ENCODE measurements at regions not wholly inside any gene's neighbourhood (a gene's known extent, or its start where the extent isn't known, plus 50 kb on each side); places are given as distances from the start of the nearest gene placed in this dataset.

GRCh38 chr10:78390817-78391216, 357.2 kb downstream of the RPS24 start:
- no peak for DNase-seq (ENCODE audit: low read depth, low spot score)

- DNase-seq (ENCODE audit: low read depth, low spot score) = no peak
Measured at GRCh38 chr10:78391585-78391984, 357.9 kb downstream of the RPS24 start.

- DNase-seq (ENCODE audit: low read depth, low spot score) = no peak
Measured at GRCh38 chr10:78392197-78392596, 358.5 kb downstream of the RPS24 start.

- DNase-seq (ENCODE audit: low read depth, low spot score) = no peak
Measured at GRCh38 chr10:78393094-78393493, 359.4 kb downstream of the RPS24 start.

- no peak for DNase-seq (ENCODE audit: low read depth, low spot score)
Measured at GRCh38 chr10:78394047-78394446, 360.4 kb downstream of the RPS24 start.

- no peak for DNase-seq (ENCODE audit: low read depth, low spot score)
Measured at GRCh38 chr10:78395162-78395561, 361.5 kb downstream of the RPS24 start.

GRCh38 chr10:78396754-78397153, 363.1 kb downstream of the RPS24 start:
- DNase-seq (ENCODE audit: low read depth, low spot score) = no peak

GRCh38 chr10:78397786-78398185, 364.1 kb downstream of the RPS24 start:
- DNase-seq (ENCODE audit: low read depth, low spot score) = no peak

- DNase-seq (ENCODE audit: low read depth, low spot score) = no peak
Measured at GRCh38 chr10:78398382-78398781, 364.7 kb downstream of the RPS24 start.

GRCh38 chr10:78401624-78402367, 368.1 kb downstream of the RPS24 start:
- no peak for DNase-seq (ENCODE audit: low read depth, low spot score)

GRCh38 chr10:78402591-78402990, 368.9 kb downstream of the RPS24 start:
- no peak for DNase-seq (ENCODE audit: low read depth, low spot score)

GRCh38 chr10:78403781-78404180, 370.1 kb downstream of the RPS24 start:
- DNase-seq (ENCODE audit: low read depth, low spot score) = no peak

- no peak for DNase-seq (ENCODE audit: low read depth, low spot score)
Measured at GRCh38 chr10:78404296-78404695, 370.6 kb downstream of the RPS24 start.

GRCh38 chr10:78405231-78405630, 371.6 kb downstream of the RPS24 start:
- DNase-seq (ENCODE audit: low read depth, low spot score) = no peak

GRCh38 chr10:78405736-78406135, 372.1 kb downstream of the RPS24 start:
- no peak for DNase-seq (ENCODE audit: low read depth, low spot score)

GRCh38 chr10:78406648-78407008, 373.0 kb downstream of the RPS24 start:
- no peak for DNase-seq (ENCODE audit: low read depth, low spot score)

- peak; percentile 4 for DNase-seq (ENCODE audit: low read depth, low spot score)
Measured at GRCh38 chr10:78407009-78407711, 373.5 kb downstream of the RPS24 start.

- DNase-seq (ENCODE audit: low read depth, low spot score) = no peak
Measured at GRCh38 chr10:78407966-78408365, 374.3 kb downstream of the RPS24 start.

GRCh38 chr10:78408671-78409472, 375.2 kb downstream of the RPS24 start:
- no peak for DNase-seq (ENCODE audit: low read depth, low spot score)

- DNase-seq (ENCODE audit: low read depth, low spot score) = no peak
Measured at GRCh38 chr10:78410046-78410965, 376.6 kb downstream of the RPS24 start.

- DNase-seq (ENCODE audit: low read depth, low spot score) = no peak
Measured at GRCh38 chr10:78411716-78412115, 378.1 kb downstream of the RPS24 start.
